Trophoblast cell (in vitro differentiated cells and primary cell): ENCODE measurements at regions not wholly inside any gene's neighbourhood (a gene's known extent, or its start where the extent isn't known, plus 50 kb on each side); places are given as distances from the start of the nearest gene placed in this dataset.

Experiments used
- DNase-seq, 2 donors: peaks; one replicate each; pipeline ENCODE4 v3.0.0-alpha.2; 2016
- H2AFZ ChIP-seq: 2 replicates; pipeline ENCODE4 v1.6.1; 2013; ENCODE audit warnings: low read length, moderate library complexity, mild to moderate bottlenecking; ENCODE audit not compliant: insufficient read depth, poor library complexity
- H2AK5ac ChIP-seq: 2 replicates; pipeline ENCODE4 v1.6.1; 2013; ENCODE audit warnings: mild to moderate bottlenecking, low read length
- H2BK120ac ChIP-seq: 2 replicates; pipeline ENCODE4 v1.6.1; 2013; ENCODE audit warnings: low read length, mild to moderate bottlenecking, moderate library complexity; ENCODE audit not compliant: insufficient read depth, poor library complexity
- H2BK12ac ChIP-seq: 2 replicates; pipeline ENCODE4 v1.6.1; 2013; ENCODE audit warnings: mild to moderate bottlenecking, low read length, moderate library complexity
- H2BK5ac ChIP-seq: 2 replicates; pipeline ENCODE4 v1.6.1; 2013; ENCODE audit warnings: low read length, low read depth, moderate library complexity, mild to moderate bottlenecking; ENCODE audit not compliant: poor library complexity
- H3K14ac ChIP-seq: 2 replicates; pipeline ENCODE4 v1.6.1; 2013; ENCODE audit warnings: mild to moderate bottlenecking, low read length
- H3K18ac ChIP-seq: 2 replicates; pipeline ENCODE4 v1.6.1; 2013; ENCODE audit warnings: mild to moderate bottlenecking, low read length
- H3K23ac ChIP-seq: 2 replicates; pipeline ENCODE4 v1.6.1; 2013; ENCODE audit warnings: low read length
- H3K27ac ChIP-seq: 2 replicates; pipeline ENCODE4 v1.5.1; 2013; ENCODE audit warnings: low read depth, mild to moderate bottlenecking, inconsistent platforms, low read length, moderate library complexity
- H3K27me3 ChIP-seq: 2 replicates; pipeline ENCODE4 v1.6.1; 2013; ENCODE audit warnings: inconsistent platforms, mild to moderate bottlenecking, low read length, moderate library complexity; ENCODE audit not compliant: insufficient read depth
- H3K36me3 ChIP-seq, 2 experiments: 1 replicate in 1 of 2; 2 replicates in 1 of 2; pipeline ENCODE4 v1.6.1; 2013; ENCODE audit warnings: low read length in 2 of 2, mild to moderate bottlenecking in 2 of 2, moderate library complexity in 1 of 2; ENCODE audit not compliant: insufficient read depth in 2 of 2, control insufficient read depth in 1 of 2
- H3K4ac ChIP-seq: 2 replicates; pipeline ENCODE4 v1.6.1; 2013; ENCODE audit warnings: low read depth, mild to moderate bottlenecking, low read length, moderate library complexity
- H3K4me1 ChIP-seq, 2 experiments: 1 replicate in 1 of 2; 2 replicates in 1 of 2; pipeline ENCODE4 v1.6.1; 2013; ENCODE audit warnings: low read length in 2 of 2, mild to moderate bottlenecking in 2 of 2, moderate library complexity in 1 of 2; ENCODE audit not compliant: insufficient read depth in 2 of 2, control insufficient read depth in 1 of 2
- H3K4me2 ChIP-seq: 2 replicates; pipeline ENCODE4 v1.6.1; 2013; ENCODE audit warnings: inconsistent platforms, mild to moderate bottlenecking, low read length, moderate library complexity
- H3K4me3 ChIP-seq: 2 replicates; pipeline ENCODE4 v1.5.1; 2013; ENCODE audit warnings: mild to moderate bottlenecking, low read depth, low read length, inconsistent platforms
- H3K79me1 ChIP-seq: one replicate; pipeline ENCODE4 v1.6.1; 2013; ENCODE audit warnings: low read length
- H3K79me2 ChIP-seq: 2 replicates; pipeline ENCODE4 v1.6.1; 2013; ENCODE audit warnings: low read length, mild to moderate bottlenecking; ENCODE audit not compliant: control insufficient read depth, insufficient read depth, poor library complexity
- H3K9ac ChIP-seq: 2 replicates; pipeline ENCODE4 v1.6.1; 2013; ENCODE audit warnings: mild to moderate bottlenecking, low read length
- H3K9me3 ChIP-seq: 2 replicates; pipeline ENCODE4 v1.6.1; 2013; ENCODE audit warnings: low read depth, mild to moderate bottlenecking, control low read depth, inconsistent platforms, low read length; ENCODE audit not compliant: insufficient read depth
- H4K12ac ChIP-seq: 2 replicates; pipeline ENCODE4 v1.6.1; 2013; ENCODE audit warnings: low read depth, mild to moderate bottlenecking, low read length, moderate library complexity
- H4K8ac ChIP-seq: 2 replicates; pipeline ENCODE4 v1.6.1; 2013; ENCODE audit warnings: low read depth, mild to moderate bottlenecking, low read length, moderate library complexity
- H4K91ac ChIP-seq: one replicate; pipeline ENCODE4 v1.6.1; 2013; ENCODE audit warnings: low read depth, mild to moderate bottlenecking, low read length, moderate library complexity
- WGBS: extraction: QIAGEN DNeasy Blood & Tissue Kit; methylation state at CpG from one replicate; pipeline ENCODE4 v1.1.7; 2013; ENCODE audit warnings: missing lambda C conversion rate; ENCODE audit not compliant: insufficient read length, insufficient coverage; ENCODE audit errors: extremely low coverage; 5-methylcytosine and 5-hydroxymethylcytosine counted together

- H3K14ac ChIP-seq: no peak overlapping the region
- no peak overlapping the region for H3K4me2 ChIP-seq
- no CpG with 5 or more reads among the region's 7 CpGs for WGBS
- no peak overlapping the region for H2AFZ ChIP-seq
- no peaks in the 10 kb centered on the region for H3K79me1 ChIP-seq
- H2BK120ac ChIP-seq: no peak overlapping the region
- no peak overlapping the region for H3K9ac ChIP-seq
- no peak overlapping the region for H4K8ac ChIP-seq
- H3K79me2 ChIP-seq: no peaks in the 10 kb centered on the region
- no peaks in the 10 kb centered on the region for H3K27me3 ChIP-seq
- no peak overlapping the region for H3K4me3 ChIP-seq
- H2BK5ac ChIP-seq: no peak overlapping the region
- DNase-seq: peak in 1 of 2 donors; percentile 68
- no peak overlapping the region for H3K18ac ChIP-seq
- H3K4ac ChIP-seq: no peak overlapping the region
- no peak overlapping the region for H3K23ac ChIP-seq
- H3K27ac ChIP-seq: no peak overlapping the region
- H3K9me3 ChIP-seq: no peaks in the 10 kb centered on the region
- H3K36me3 ChIP-seq: no peaks in the 10 kb centered on the region
- H2BK12ac ChIP-seq: no peak overlapping the region
- H4K91ac ChIP-seq: no peak overlapping the region
- H3K4me1 ChIP-seq: no peaks in the 10 kb centered on the region
- H2AK5ac ChIP-seq: no peak overlapping the region
- H4K12ac ChIP-seq: no peak overlapping the region
Measured at GRCh38 chr22:20637750-20638506, 130.5 kb downstream of the MED15 start.

GRCh38 chr22:20638507-20638870 is 131.1 kb downstream of the MED15 start:
- H3K36me3 ChIP-seq: no peaks in the 10 kb centered on the region
- no CpG with 5 or more reads among the region's 1 CpG for WGBS
- H4K12ac ChIP-seq: no peak overlapping the region
- no peaks in the 10 kb centered on the region for H3K79me1 ChIP-seq
- H3K9ac ChIP-seq: no peak overlapping the region
- peak; percentile 64 to 80 for DNase-seq
- no peaks in the 10 kb centered on the region for H3K79me2 ChIP-seq
- H3K4me1 ChIP-seq: no peaks in the 10 kb centered on the region
- H3K14ac ChIP-seq: no peak overlapping the region
- H4K91ac ChIP-seq: no peak overlapping the region
- no peak overlapping the region for H2AFZ ChIP-seq
- no peak overlapping the region for H4K8ac ChIP-seq
- no peak overlapping the region for H3K27ac ChIP-seq
- H3K27me3 ChIP-seq: no peaks in the 10 kb centered on the region
- H3K4ac ChIP-seq: no peak overlapping the region
- H3K18ac ChIP-seq: no peak overlapping the region
- no peak overlapping the region for H2BK120ac ChIP-seq
- no peaks in the 10 kb centered on the region for H3K9me3 ChIP-seq
- H2BK5ac ChIP-seq: no peak overlapping the region
- no peak overlapping the region for H3K4me3 ChIP-seq
- no peak overlapping the region for H2AK5ac ChIP-seq
- H3K23ac ChIP-seq: no peak overlapping the region
- no peak overlapping the region for H3K4me2 ChIP-seq
- H2BK12ac ChIP-seq: no peak overlapping the region

- H3K4me3 ChIP-seq: no peak overlapping the region
- no peak overlapping the region for H3K27ac ChIP-seq
- no peak overlapping the region for H3K14ac ChIP-seq
- H3K23ac ChIP-seq: no peak overlapping the region
- H2AK5ac ChIP-seq: no peak overlapping the region
- no peak overlapping the region for H2BK12ac ChIP-seq
- no peak overlapping the region for H3K18ac ChIP-seq
- DNase-seq: no peak
- no peak overlapping the region for H2AFZ ChIP-seq
- H3K4me2 ChIP-seq: no peak overlapping the region
- no peaks in the 10 kb centered on the region for H3K79me1 ChIP-seq
- no peaks in the 10 kb centered on the region for H3K27me3 ChIP-seq
- WGBS: no CpG with 5 or more reads among the region's 4 CpGs
- no peaks in the 10 kb centered on the region for H3K9me3 ChIP-seq
- H2BK120ac ChIP-seq: no peak overlapping the region
- no peak overlapping the region for H3K9ac ChIP-seq
- H4K91ac ChIP-seq: no peak overlapping the region
- no peak overlapping the region for H4K8ac ChIP-seq
- H2BK5ac ChIP-seq: no peak overlapping the region
- H3K4ac ChIP-seq: no peak overlapping the region
- H3K36me3 ChIP-seq: no peaks in the 10 kb centered on the region
- no peak overlapping the region for H4K12ac ChIP-seq
- no peaks in the 10 kb centered on the region for H3K79me2 ChIP-seq
- H3K4me1 ChIP-seq: no peaks in the 10 kb centered on the region
Measured at GRCh38 chr22:20639343-20639742, 131.9 kb downstream of the MED15 start.

- no peak overlapping the region for H3K9ac ChIP-seq
- H3K18ac ChIP-seq: no peak overlapping the region
- H3K4me1 ChIP-seq: no peaks in the 10 kb centered on the region
- H3K79me2 ChIP-seq: no peaks in the 10 kb centered on the region
- H3K4me3 ChIP-seq: no peak overlapping the region
- H3K27ac ChIP-seq: no peak overlapping the region
- H3K23ac ChIP-seq: no peak overlapping the region
- no peak overlapping the region for H3K14ac ChIP-seq
- no peaks in the 10 kb centered on the region for H3K9me3 ChIP-seq
- no peak overlapping the region for H2BK120ac ChIP-seq
- no peak overlapping the region for H4K8ac ChIP-seq
- H3K4me2 ChIP-seq: no peak overlapping the region
- no peak overlapping the region for H2AFZ ChIP-seq
- no peak overlapping the region for H4K12ac ChIP-seq
- no peaks in the 10 kb centered on the region for H3K27me3 ChIP-seq
- DNase-seq: no peak
- H2BK5ac ChIP-seq: no peak overlapping the region
- WGBS: no CpG with 5 or more reads among the region's 3 CpGs
- no peak overlapping the region for H2BK12ac ChIP-seq
- H3K79me1 ChIP-seq: no peaks in the 10 kb centered on the region
- no peaks in the 10 kb centered on the region for H3K36me3 ChIP-seq
- H4K91ac ChIP-seq: no peak overlapping the region
- no peak overlapping the region for H2AK5ac ChIP-seq
- H3K4ac ChIP-seq: no peak overlapping the region
Measured at GRCh38 chr22:20639750-20640149, 132.3 kb downstream of the MED15 start.
